Fibroblast of peridontal ligament (primary cell): ENCODE measurements at regions not wholly inside any gene's neighbourhood (a gene's known extent, or its start where the extent isn't known, plus 50 kb on each side); places are given as distances from the start of the nearest gene placed in this dataset.
"Not testable (repeated sequence)": the region's sequence is repeated elsewhere in the genome, so short reads cannot be mapped to it uniquely, and the experiment has no call there.

Experiments used
- DNase-seq: peaks from one replicate; pipeline ENCODE4 v3.0.0-alpha.2; 2010; ENCODE audit errors: extremely low read depth

DNA sequence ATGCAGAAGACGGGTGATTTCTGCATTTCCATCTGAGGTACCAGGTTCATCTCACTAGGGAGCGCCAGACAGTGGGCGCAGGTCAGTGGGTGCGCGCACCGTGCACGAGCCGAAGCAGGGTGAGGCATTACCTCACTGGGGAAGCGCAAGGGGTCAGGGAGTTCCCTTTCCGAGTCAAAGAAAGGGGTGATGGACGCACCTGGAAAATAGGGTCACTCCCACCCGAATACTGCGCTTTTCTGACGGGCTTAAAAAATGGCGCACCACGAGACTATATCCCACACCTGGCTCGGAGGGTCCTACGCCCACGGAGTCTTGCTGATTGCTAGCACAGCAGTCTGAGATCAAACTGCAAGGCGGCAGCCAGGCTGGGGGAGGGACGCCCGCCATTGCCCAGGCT, 1246.0 kb upstream of the PABPC4L start:
- DNase-seq: not testable (repeated sequence)

DNA sequence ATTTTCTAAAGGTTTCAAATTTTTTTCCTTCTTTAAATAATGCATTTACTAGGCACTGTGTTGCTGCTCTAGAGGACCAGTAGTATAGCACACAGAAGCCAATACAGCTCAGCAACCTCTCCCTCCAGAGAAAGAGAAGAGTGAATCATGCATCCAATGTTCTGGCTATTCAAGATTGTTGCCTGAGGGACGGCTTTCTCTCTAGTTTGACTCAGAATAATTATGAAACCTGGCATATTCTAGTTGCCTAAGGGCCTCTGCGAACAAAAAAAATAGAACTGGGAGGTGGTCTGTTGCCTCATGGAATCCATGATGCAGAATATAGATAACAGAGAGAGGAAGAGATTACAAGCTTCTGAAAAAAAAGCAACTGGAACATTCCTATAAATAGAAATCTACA, 1233.3 kb upstream of the PABPC4L start:
- no peak for DNase-seq

DNA sequence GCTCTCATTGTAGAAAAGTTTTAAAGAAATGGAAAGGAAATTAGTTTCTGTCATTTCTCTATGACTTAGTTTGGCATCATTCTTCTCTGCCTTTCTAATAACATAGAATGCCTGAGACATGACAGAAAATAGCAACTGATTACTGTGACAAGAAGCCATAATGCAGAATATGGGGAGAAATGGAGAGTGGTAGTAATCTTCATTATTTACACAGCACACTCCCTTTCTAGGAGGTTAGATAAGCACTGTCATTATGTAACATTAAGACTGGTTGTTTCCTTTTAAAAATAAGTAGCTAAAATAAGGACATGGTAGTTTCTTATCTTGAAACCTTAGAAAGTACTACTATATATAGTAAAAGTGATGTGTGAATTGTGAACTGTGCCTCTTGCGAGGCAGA, 1227.9 kb upstream of the PABPC4L start:
- no peak for DNase-seq

DNA sequence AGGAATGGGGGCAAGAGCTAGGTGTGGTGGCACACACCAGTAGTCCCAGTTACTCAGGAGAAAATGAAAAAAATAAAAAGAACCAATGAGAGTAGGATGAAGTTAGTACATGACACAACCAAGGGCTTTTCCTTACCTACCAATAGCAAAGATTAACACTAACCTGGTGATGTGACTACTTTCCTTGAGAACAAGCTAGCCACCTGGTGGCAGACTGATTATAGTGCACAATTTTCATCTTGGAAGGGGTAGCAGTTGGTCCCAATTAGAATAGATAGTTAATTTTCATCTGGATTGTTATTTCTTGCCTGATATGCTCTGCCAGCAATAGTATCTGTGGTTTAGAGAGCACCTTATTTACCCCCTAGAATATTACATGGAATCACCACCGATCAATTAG, 1216.8 kb upstream of the PABPC4L start:
- peak; percentile 28 for DNase-seq

- no peak for DNase-seq
Measured at GRCh38 chr4:135412213-135412612, 1210.6 kb upstream of the PABPC4L start.

- no peak for DNase-seq
Measured at GRCh38 chr4:135411251-135411650, 1209.7 kb upstream of the PABPC4L start.

DNA sequence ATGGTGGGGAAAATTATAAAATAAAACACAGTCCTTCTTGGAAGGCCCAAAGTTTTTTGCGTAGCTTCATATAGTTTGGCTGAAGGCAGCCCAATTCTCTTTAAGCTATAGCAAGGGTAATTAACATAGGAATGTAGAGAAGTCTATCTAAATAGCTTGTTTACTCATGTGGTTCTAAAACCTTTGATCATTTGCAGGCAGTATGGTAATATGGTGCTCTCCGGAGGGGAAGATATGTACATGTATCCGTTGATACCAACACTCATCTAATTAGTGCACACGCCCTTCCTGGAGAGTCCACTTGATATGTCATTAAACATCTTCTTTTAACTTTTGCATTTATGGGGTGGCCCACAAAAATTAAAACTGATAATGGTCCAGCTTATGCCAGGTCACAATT, 1207.7 kb upstream of the PABPC4L start:
- not testable (repeated sequence) for DNase-seq

- no peak for DNase-seq
Measured at GRCh38 chr4:135408109-135408508, 1206.5 kb upstream of the PABPC4L start.

GRCh38 chr4:135406597-135406996, 1205.0 kb upstream of the PABPC4L start:
- DNase-seq: not testable (repeated sequence)

DNA sequence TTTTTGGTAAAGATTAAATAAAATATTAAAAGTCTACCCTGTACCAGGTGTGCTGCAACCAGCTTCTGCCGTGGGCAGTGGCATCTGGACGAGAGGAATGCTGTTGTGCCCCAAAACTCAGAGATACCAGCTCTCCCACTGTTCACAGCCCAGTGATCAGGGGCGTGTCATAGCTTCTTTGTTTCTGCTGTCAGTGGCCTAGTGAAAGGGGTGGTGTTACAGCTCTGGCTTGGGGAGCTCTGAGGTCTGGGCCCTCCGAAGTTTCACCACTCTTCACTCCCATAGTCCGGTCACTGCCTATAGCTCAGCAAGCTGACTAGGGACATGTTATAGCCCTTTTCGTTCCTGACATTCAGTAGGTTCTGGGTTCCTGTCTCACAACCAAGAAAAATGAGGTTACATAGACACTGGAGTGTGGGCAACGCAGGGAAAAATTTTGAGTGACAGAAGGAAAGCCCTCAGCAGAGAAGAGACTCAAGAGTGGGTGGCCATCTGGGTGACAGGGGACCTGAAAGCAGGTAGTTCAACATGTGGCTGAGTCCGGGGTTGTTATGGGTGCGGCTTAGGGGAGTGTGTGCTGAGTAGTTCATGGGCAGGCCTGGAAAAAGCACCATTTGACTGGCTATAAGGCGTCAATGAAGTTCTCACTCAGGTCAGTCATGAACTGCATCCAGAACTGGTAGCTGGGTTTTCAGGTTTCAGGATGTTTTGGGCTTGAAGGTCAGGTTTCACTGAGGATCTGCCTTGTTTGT, 1184.4 kb upstream of the PABPC4L start:
- no peak for DNase-seq

GRCh38 chr4:135383356-135384288, 1182.0 kb upstream of the PABPC4L start:
- DNase-seq: no peak

GRCh38 chr4:135382280-135382959, 1180.8 kb upstream of the PABPC4L start:
- no peak for DNase-seq

- no peak for DNase-seq
Measured at GRCh38 chr4:135372131-135372530, 1170.5 kb upstream of the PABPC4L start.

DNA sequence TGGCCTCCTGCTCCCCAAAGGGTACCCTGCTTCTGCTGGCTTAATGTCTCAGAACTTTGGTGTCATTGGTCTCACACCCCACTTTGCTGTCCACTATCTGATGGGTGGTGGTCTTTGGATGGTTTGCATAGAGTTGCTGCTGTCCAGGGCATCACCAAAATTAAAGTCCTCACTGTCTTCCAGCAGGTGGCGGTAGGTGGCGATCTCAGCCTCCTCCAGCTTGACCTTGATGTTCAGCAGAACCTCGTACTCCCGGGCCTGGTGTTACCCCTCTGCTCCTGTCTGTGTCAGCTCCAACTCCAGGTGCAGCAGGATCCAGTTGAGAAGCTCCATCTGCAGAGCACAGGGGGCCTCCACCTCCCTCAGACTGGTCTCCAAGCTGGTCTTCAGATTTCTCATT, 1169.5 kb upstream of the PABPC4L start:
- DNase-seq: no peak

DNA sequence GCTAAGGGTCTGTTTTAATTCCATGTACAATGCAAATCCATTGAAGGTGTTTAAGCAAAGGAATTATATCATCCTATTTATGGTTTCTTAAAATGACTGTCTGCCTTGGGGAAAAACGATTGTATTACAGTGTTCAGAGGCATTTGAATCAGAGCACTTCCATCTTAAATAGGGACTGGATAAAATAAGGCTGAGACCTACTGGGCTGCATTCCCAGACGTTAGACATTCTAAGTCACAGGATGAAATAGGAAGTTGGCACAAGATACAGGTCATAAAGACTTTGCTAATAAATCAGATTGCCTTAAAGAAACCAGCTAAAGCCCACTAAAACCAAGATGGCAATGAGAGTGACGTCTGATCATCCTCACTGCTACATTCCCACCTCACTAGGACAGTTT, 1167.2 kb upstream of the PABPC4L start:
- DNase-seq: peak; percentile 13

GRCh38 chr4:135365065-135365464, 1163.5 kb upstream of the PABPC4L start:
- peak; percentile 69 for DNase-seq

DNA sequence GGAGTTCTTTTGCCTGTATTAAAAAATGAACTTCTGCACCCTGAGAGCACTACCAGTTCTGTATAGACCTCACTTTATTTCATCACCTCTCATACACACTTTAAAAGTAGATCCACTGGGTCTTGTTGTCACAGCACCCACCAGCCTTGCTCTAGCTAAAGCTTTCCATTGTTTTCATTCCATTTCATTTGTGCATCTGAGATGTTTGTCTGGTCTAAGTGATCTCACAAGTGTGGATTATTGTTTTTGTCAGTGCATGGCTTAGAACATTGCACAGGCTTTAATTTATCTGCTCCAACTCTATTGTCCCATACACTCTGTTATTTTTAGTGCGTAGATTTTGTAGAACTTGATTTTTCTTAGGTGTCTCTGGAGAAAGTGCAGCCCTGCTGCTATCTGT, 1157.5 kb upstream of the PABPC4L start:
- no peak for DNase-seq

GRCh38 chr4:135357091-135357490, 1155.5 kb upstream of the PABPC4L start:
- DNase-seq: no peak

- DNase-seq: peak; percentile 63
Measured at GRCh38 chr4:135354876-135355275, 1153.3 kb upstream of the PABPC4L start.

- DNase-seq: no peak
Measured at GRCh38 chr4:135353008-135353407, 1151.4 kb upstream of the PABPC4L start.

GRCh38 chr4:135344492-135344891, 1142.9 kb upstream of the PABPC4L start:
- no peak for DNase-seq

DNA sequence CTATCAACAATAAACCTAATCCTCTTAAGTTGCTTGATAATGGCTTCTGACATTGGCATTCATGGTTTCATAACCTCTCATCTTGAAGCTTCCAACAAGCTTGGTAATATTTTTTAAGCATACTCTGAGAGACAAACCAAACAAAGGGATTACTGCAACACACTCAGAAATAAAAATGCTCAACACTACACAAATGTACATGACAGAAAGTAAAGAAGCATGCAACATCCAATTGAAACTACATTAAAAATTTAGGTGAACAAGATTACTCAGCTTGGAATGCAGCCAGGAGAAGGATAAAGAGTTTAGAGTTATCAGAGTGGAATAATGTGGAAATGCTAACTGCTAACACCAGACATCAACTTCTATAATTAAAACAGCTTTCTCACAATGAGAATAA, 1136.6 kb upstream of the PABPC4L start:
- DNase-seq: no peak
